A549 (cell line): ENCODE measurements at regions not wholly inside any gene's neighbourhood (a gene's known extent, or its start where the extent isn't known, plus 50 kb on each side); places are given as distances from the start of the nearest gene placed in this dataset.

Source experiments
- ATAC-seq, 2 experiments: fragments of 200-7000 bp in 1 of 2; fragments of >200 bp in 1 of 2; cut with Nextera tagmentation in 1 of 2; cut with Tn5 transposase in 1 of 2; 3 replicates each; pipeline versions ENCODE4 v1.8.0 to v1.9.1; 2018 to 2020; ENCODE audit warnings: mild to moderate bottlenecking in 1 of 2, moderate library complexity in 1 of 2
- CTCF ChIA-PET: fragments of 300-600 bp; sonication (Branson Sonifier 250); formaldehyde crosslinking; extraction: SDS; loops from one replicate; lab custom pipeline; 2021; ENCODE audit warnings: antibody characterized with exemption, inconsistent platforms; lab: Yijun Ruan, JAX
- POLR2A ChIA-PET: fragments of 350-600 bp; formaldehyde crosslinking; extraction: SDS; loops from one replicate; lab custom pipeline; 2021; ENCODE audit warnings: antibody characterized with exemption, inconsistent platforms; lab: Yijun Ruan, JAX
- DNase-seq, 2 experiments: peaks; one replicate each; pipeline versions ENCODE4 v3.0.0 to v3.0.0-alpha.2; 2011 to 2016; ENCODE audit warnings: low read depth in 1 of 2, low spot score in 1 of 2
- FAIRE-seq: peaks from 2 replicates; lab custom pipeline; 2011; peaks lifted over from hg19 to GRCh38; lab: Jason Lieb, UNC
- H3K27ac ChIP-seq, 2 experiments: fragments of >200 bp; sonication (Bioruptor Twin); formaldehyde crosslinking; 3 replicates each; pipeline ENCODE4 v1.5.1; 2016 to 2017
- H3K4me1 ChIP-seq: fragments of >200 bp; sonication (Bioruptor Twin); formaldehyde crosslinking; 3 replicates; pipeline ENCODE4 v1.6.1; 2016
- H3K4me2 ChIP-seq: fragments of >200 bp; sonication (Bioruptor Twin); formaldehyde crosslinking; 3 replicates; pipeline ENCODE4 v1.6.1; 2016
- H3K4me3 ChIP-seq: fragments of >200 bp; sonication (Bioruptor Twin); formaldehyde crosslinking; 3 replicates; pipeline ENCODE4 v1.5.1; 2016
- H3K9me3 ChIP-seq: fragments of >200 bp; sonication (Bioruptor Twin); formaldehyde crosslinking; 3 replicates; pipeline ENCODE4 v1.6.1; 2016
- CHD4 ChIP-seq: fragments of 200-600 bp; sonication (generic); IDR thresholded peaks from 2 replicates; pipeline ENCODE4 v1.6.1; 2016; ENCODE audit warnings: antibody characterized with exemption, mild to moderate bottlenecking, borderline replicate concordance
- CTCF ChIP-seq: fragments of >200 bp; sonication (Bioruptor Twin); formaldehyde crosslinking; IDR thresholded peaks from 3 replicates; pipeline ENCODE4 v1.5.1; 2016
- EHMT2 ChIP-seq: fragments of 200-600 bp; sonication (generic); IDR thresholded peaks from 2 replicates; pipeline ENCODE4 v1.6.1; 2016; ENCODE audit warnings: antibody characterized with exemption, low read depth, mild to moderate bottlenecking, moderate library complexity
- EP300 ChIP-seq, 2 experiments: fragments of >200 bp; sonication (Bioruptor Twin); formaldehyde crosslinking; IDR thresholded peaks; 2 replicates in 1 of 2; 3 replicates in 1 of 2; pipeline ENCODE4 v1.6.1; 2016 to 2017
- ESRRA ChIP-seq: fragments of 150-350 bp; IDR thresholded peaks from 2 replicates; pipeline ENCODE4 v1.6.1; 2014; ENCODE audit warnings: mild to moderate bottlenecking, low read length, borderline replicate concordance
- FOSL2 ChIP-seq, 2 experiments: fragments of 450-650 bp in 1 of 2; fragments of >200 bp in 1 of 2; sonication (Bioruptor Twin) in 1 of 2; formaldehyde crosslinking; IDR thresholded peaks; 2 replicates each; pipeline versions ENCODE4 v1.5.0 to v1.6.1; 2016 to 2020; ENCODE audit warnings: mild to moderate bottlenecking in 1 of 2, moderate library complexity in 1 of 2
- GATA3 ChIP-seq: IDR thresholded peaks from 2 replicates; pipeline ENCODE4 v1.6.1; 2012; ENCODE audit warnings: borderline replicate concordance
- HEYL ChIP-seq: fragments of 250-450 bp; sonication (Bioruptor Pico); IDR thresholded peaks from 2 replicates; pipeline ENCODE4 v1.8.0; 2021; ENCODE audit warnings: mild to moderate bottlenecking, moderate library complexity
- HOXA7 ChIP-seq: fragments of 250-450 bp; sonication (Bioruptor Pico); IDR thresholded peaks from 2 replicates; pipeline ENCODE4 v1.5.0; 2020; ENCODE audit warnings: mild to moderate bottlenecking, moderate library complexity
- JUN ChIP-seq, 2 experiments: fragments of >200 bp; sonication (Bioruptor Twin); formaldehyde crosslinking; IDR thresholded peaks; 2 replicates in 1 of 2; 3 replicates in 1 of 2; pipeline ENCODE4 v1.6.1; 2016 to 2017
- JUNB ChIP-seq: fragments of >200 bp; sonication (Bioruptor Twin); formaldehyde crosslinking; IDR thresholded peaks from 2 replicates; pipeline ENCODE4 v1.6.1; 2016
- KDM5A ChIP-seq: fragments of 200-600 bp; sonication (generic); IDR thresholded peaks from 2 replicates; pipeline ENCODE4 v1.6.1; 2016; ENCODE audit warnings: antibody characterized with exemption, mild to moderate bottlenecking
- MAFK ChIP-seq: fragments of 450-650 bp; IDR thresholded peaks from 2 replicates; pipeline ENCODE4 v1.6.1; 2014; ENCODE audit not compliant: partially characterized antibody
- POLR2AphosphoS2 ChIP-seq: conservative IDR thresholded peaks from 2 replicates; pipeline ENCODE4 v1.6.1; 2012; ENCODE audit warnings: low read length, improper control_type of control experiment, inconsistent platforms
- RAD21 ChIP-seq, 2 experiments: fragments of >200 bp in 1 of 2; sonication (Bioruptor Twin) in 1 of 2; formaldehyde crosslinking in 1 of 2; IDR thresholded peaks in 1 of 2; conservative IDR thresholded peaks in 1 of 2; 2 replicates in 1 of 2; 3 replicates in 1 of 2; pipeline ENCODE4 v1.6.1; 2012 to 2018; ENCODE audit warnings: inconsistent platforms in 1 of 2
- RFX5 ChIP-seq: fragments of 450-650 bp; IDR thresholded peaks from 2 replicates; pipeline ENCODE4 v1.7.1; 2014; ENCODE audit warnings: antibody characterized with exemption, mild to moderate bottlenecking, moderate library complexity
- RNF2 ChIP-seq: fragments of 200-600 bp; sonication (generic); IDR thresholded peaks from 2 replicates; pipeline ENCODE4 v1.6.1; 2016; ENCODE audit warnings: low read depth, mild to moderate bottlenecking, antibody characterized with exemption, moderate library complexity, borderline replicate concordance
- ZC3H11A ChIP-seq: fragments of 450-650 bp; IDR thresholded peaks from 2 replicates; pipeline ENCODE4 v1.6.1; 2014; ENCODE audit warnings: antibody characterized with exemption, mild to moderate bottlenecking
- ZSCAN20 ChIP-seq: fragments of 250-450 bp; sonication (Bioruptor Pico); IDR thresholded peaks from 2 replicates; pipeline ENCODE4 v1.8.0; 2022; ENCODE audit warnings: mild to moderate bottlenecking, moderate library complexity
- WGBS: methylation state at CpG from one replicate; pipeline ENCODE4 v1.1.6; 2017; ENCODE audit errors: missing lambda C conversion rate; 5-methylcytosine and 5-hydroxymethylcytosine counted together
- TF ChIP-seq, protein P1 (sequence below): fragments of 250-450 bp; sonication (Bioruptor Pico); IDR thresholded peaks from 2 replicates; pipeline ENCODE4 v1.5.0; 2020; ENCODE audit warnings: low read depth, mild to moderate bottlenecking, moderate library complexity
- TF ChIP-seq, protein P2 (sequence below): fragments of >200 bp; sonication (Bioruptor Twin); formaldehyde crosslinking; IDR thresholded peaks from 2 replicates; pipeline ENCODE4 v1.6.1; 2016
- TF ChIP-seq, protein P3 (sequence below): IDR thresholded peaks from 2 replicates; pipeline ENCODE4 v1.6.1; 2012

GRCh38 chr6:126112171-126112632 lies 125.9 kb downstream of the TRMT11 start:
- 55% methylated on average over 2 of the region's 2 CpGs for WGBS
- peak; percentile 70 to 82; a peak in 4 of 6 replicates for ATAC-seq
- Histone ChIP-seq H3K4me2 (peak overlapping the region; percentile 35; the same call in 2 of the 3 replicates), H3K27ac (no peak overlapping the region), H3K4me3 (no peak overlapping the region), H3K4me1 (peaks cover 10% of the 10 kb centered on the region; the same call in 2 of the 3 replicates), H3K9me3 (no peaks in the 10 kb centered on the region)
- no peak for FAIRE-seq
- CTCF ChIA-PET = interaction anchor here (0.7 to 1.6 kb wide), 3 partner anchors 75 to 1155 kb away, joined by 3 to 4 read pairs (median 3); partner anchors contain the start of gene RNF146
- DNase-seq = peak in 1 of 2 experiments; percentile 44
- TF ChIP-seq, protein P1, sequence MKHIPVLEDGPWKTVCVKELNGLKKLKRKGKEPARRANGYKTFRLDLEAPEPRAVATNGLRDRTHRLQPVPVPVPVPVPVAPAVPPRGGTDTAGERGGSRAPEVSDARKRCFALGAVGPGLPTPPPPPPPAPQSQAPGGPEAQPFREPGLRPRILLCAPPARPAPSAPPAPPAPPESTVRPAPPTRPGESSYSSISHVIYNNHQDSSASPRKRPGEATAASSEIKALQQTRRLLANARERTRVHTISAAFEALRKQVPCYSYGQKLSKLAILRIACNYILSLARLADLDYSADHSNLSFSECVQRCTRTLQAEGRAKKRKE = no peak
- peak; percentile 14 to 24; a peak in 2 of 5 replicates for TF ChIP-seq RAD21 (conservative IDR thresholded peaks at IDR 0.05 in 1 of 2, IDR thresholded peaks at IDR 0.05 in 1 of 2)
- POLR2A ChIA-PET = no interaction called here

- H3K4me2 ChIP-seq = no peak overlapping the region
- ATAC-seq = no peak
- H3K4me3 ChIP-seq = no peak overlapping the region
- no peaks in the 10 kb centered on the region for H3K9me3 ChIP-seq
- no peak for DNase-seq
- FAIRE-seq = no peak
- ChIA-PET POLR2A (no interaction called here), CTCF (no interaction called here)
- H3K4me1 ChIP-seq = peaks cover 10% of the 10 kb centered on the region; the same call in 2 of the 3 replicates
- no peak overlapping the region for H3K27ac ChIP-seq
- TF ChIP-seq RNF2 (no peak), CHD4 (no peak), GATA3 (no peak), POLR2AphosphoS2 (no peak), RFX5 (no peak), MAFK (no peak), EHMT2 (no peak), EP300 (IDR thresholded peaks at IDR 0.05) (no peak), HEYL (CRISPR knock-in tag) (no peak), HOXA7 (no peak), JUNB (no peak), KDM5A (no peak), JUN (IDR thresholded peaks at IDR 0.05) (no peak), ESRRA (no peak), CTCF (no peak), FOSL2 (IDR thresholded peaks at IDR 0.05) (no peak), FOSL2 (CRISPR knock-in tag; IDR thresholded peaks at IDR 0.05) (no peak), ZSCAN20 (CRISPR knock-in tag) (no peak), ZC3H11A (no peak)
- TF ChIP-seq, protein P2, sequence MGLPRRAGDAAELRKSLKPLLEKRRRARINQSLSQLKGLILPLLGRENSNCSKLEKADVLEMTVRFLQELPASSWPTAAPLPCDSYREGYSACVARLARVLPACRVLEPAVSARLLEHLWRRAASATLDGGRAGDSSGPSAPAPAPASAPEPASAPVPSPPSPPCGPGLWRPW = no peak
- TF ChIP-seq, protein P3, sequence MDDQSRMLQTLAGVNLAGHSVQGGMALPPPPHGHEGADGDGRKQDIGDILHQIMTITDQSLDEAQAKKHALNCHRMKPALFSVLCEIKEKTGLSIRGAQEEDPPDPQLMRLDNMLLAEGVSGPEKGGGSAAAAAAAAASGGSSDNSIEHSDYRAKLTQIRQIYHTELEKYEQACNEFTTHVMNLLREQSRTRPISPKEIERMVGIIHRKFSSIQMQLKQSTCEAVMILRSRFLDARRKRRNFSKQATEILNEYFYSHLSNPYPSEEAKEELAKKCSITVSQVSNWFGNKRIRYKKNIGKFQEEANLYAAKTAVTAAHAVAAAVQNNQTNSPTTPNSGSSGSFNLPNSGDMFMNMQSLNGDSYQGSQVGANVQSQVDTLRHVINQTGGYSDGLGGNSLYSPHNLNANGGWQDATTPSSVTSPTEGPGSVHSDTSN = no peak
- WGBS = 87% methylated on average over 1 of the region's 1 CpG
Measured at GRCh38 chr6:126113261-126113660, 126.9 kb downstream of the TRMT11 start.
